CD14-positive monocyte (primary cell): ENCODE measurements at regions not wholly inside any gene's neighbourhood (a gene's known extent, or its start where the extent isn't known, plus 50 kb on each side); places are given as distances from the start of the nearest gene placed in this dataset.

Source experiments
- DNase-seq, 3 donors: peaks; one replicate each; pipeline ENCODE4 v3.0.0-alpha.2; 2011 to 2022
- H2AFZ ChIP-seq: 2 replicates; pipeline ENCODE4 v1.6.0; 2012; ENCODE audit warnings: mild to moderate bottlenecking, low read depth, low read length, inconsistent platforms; ENCODE audit not compliant: insufficient read depth, poor library complexity, severe bottlenecking
- H3K27ac ChIP-seq, 2 donors: 1 replicate in 1 of 2; 2 replicates in 1 of 2; pipeline ENCODE4 v1.5.1; 2012 to 2013; ENCODE audit warnings: low read length in 2 of 2, control low read depth in 1 of 2, inconsistent platforms in 1 of 2, low read depth in 1 of 2, mild to moderate bottlenecking in 1 of 2
- H3K27me3 ChIP-seq, 2 donors: one replicate each; pipeline versions ENCODE4 v1.6.0 to v1.6.1; 2011 to 2013; ENCODE audit warnings: low read length in 2 of 2; ENCODE audit not compliant: control insufficient read depth in 2 of 2, insufficient read depth in 2 of 2
- H3K36me3 ChIP-seq, 2 donors: replicated peaks in 1 of 2; 1 replicate in 1 of 2; 2 replicates in 1 of 2; pipeline versions ENCODE4 v1.5.1 to v1.6.1; 2012 to 2013; ENCODE audit warnings: low read length in 2 of 2, control low read depth in 1 of 2, inconsistent platforms in 1 of 2, mild to moderate bottlenecking in 1 of 2; ENCODE audit not compliant: insufficient read depth in 2 of 2, control insufficient read depth in 1 of 2
- H3K4me1 ChIP-seq, 2 donors: 1 replicate in 1 of 2; 2 replicates in 1 of 2; pipeline versions ENCODE4 v1.5.1 to v1.6.1; 2012 to 2013; ENCODE audit warnings: low read length in 2 of 2, control low read depth in 1 of 2, inconsistent platforms in 1 of 2, mild to moderate bottlenecking in 1 of 2, moderate library complexity in 1 of 2; ENCODE audit not compliant: insufficient read depth in 2 of 2, control insufficient read depth in 1 of 2
- H3K4me2 ChIP-seq: replicated peaks from 2 replicates; pipeline ENCODE3; 2012; ENCODE audit warnings: low read length, moderate library complexity, mild to moderate bottlenecking; ENCODE audit not compliant: poor library complexity, severe bottlenecking; ENCODE audit errors: extremely low read depth
- H3K4me3 ChIP-seq, 3 experiments: fragments of 200-600 bp in 1 of 3; sonication (generic) in 1 of 3; replicated peaks in 1 of 3; 1 replicate in 2 of 3; 2 replicates in 1 of 3; pipeline ENCODE4 v1.5.1; 2011 to 2013; ENCODE audit warnings: low read length in 3 of 3, mild to moderate bottlenecking in 3 of 3, control low read depth in 2 of 3, low read depth in 2 of 3, inconsistent platforms in 1 of 3, moderate library complexity in 1 of 3
- H3K79me2 ChIP-seq: 2 replicates; pipeline ENCODE4 v1.6.0; 2012; ENCODE audit warnings: mild to moderate bottlenecking, control low read depth, inconsistent platforms, low read length, moderate library complexity; ENCODE audit not compliant: insufficient read depth
- H3K9ac ChIP-seq: 2 replicates; pipeline ENCODE4 v1.6.0; 2017; ENCODE audit warnings: low read length, mild to moderate bottlenecking; ENCODE audit not compliant: insufficient read depth, poor library complexity, severe bottlenecking
- H3K9me3 ChIP-seq, 2 donors: replicated peaks in 1 of 2; 1 replicate in 1 of 2; 2 replicates in 1 of 2; pipeline versions ENCODE4 v1.5.1 to v1.6.1; 2012 to 2013; ENCODE audit warnings: low read length in 2 of 2, control low read depth in 1 of 2; ENCODE audit not compliant: control insufficient read depth in 1 of 2, insufficient read depth in 1 of 2
- H4K20me1 ChIP-seq: 2 replicates; pipeline ENCODE4 v1.6.0; 2012; ENCODE audit warnings: mild to moderate bottlenecking, low read length, control low read depth, moderate library complexity; ENCODE audit not compliant: insufficient read depth
- H3K27ac Mint-ChIP-seq, 7 donors: one replicate each; pipeline ENCODE4 v1.8.0; 2020; ENCODE audit warnings: mild to moderate bottlenecking in 7 of 7, mixed read lengths in 7 of 7, moderate library complexity in 6 of 7, inconsistent platforms in 2 of 7
- H3K27me3 Mint-ChIP-seq, 3 donors: one replicate each; pipeline ENCODE4 v1.8.0; 2021 to 2022; ENCODE audit warnings: low read depth in 3 of 3, mild to moderate bottlenecking in 3 of 3, mixed read lengths in 3 of 3, moderate library complexity in 3 of 3, inconsistent platforms in 1 of 3
- H3K36me3 Mint-ChIP-seq, 2 donors: one replicate each; pipeline ENCODE4 v1.8.0; 2020; ENCODE audit warnings: mixed read lengths in 2 of 2, inconsistent platforms in 1 of 2, mild to moderate bottlenecking in 1 of 2
- H3K4me1 Mint-ChIP-seq: one replicate; pipeline ENCODE4 v1.8.0; 2020; ENCODE audit warnings: mild to moderate bottlenecking, mixed read lengths
- H3K4me3 Mint-ChIP-seq, 2 donors: one replicate each; pipeline ENCODE4 v1.8.0; 2020; ENCODE audit warnings: mild to moderate bottlenecking in 2 of 2, mixed read lengths in 2 of 2, moderate library complexity in 1 of 2
- H3K9me3 Mint-ChIP-seq, 7 donors: one replicate each; pipeline ENCODE4 v1.8.0; 2020 to 2022; ENCODE audit warnings: mixed read lengths in 7 of 7, mild to moderate bottlenecking in 6 of 7, moderate library complexity in 6 of 7, inconsistent platforms in 2 of 7
- CTCF ChIP-seq: fragments of 200-600 bp; IDR thresholded peaks from one replicate; pipeline ENCODE4 v1.8.0; 2022; ENCODE audit warnings: antibody characterized with exemption, mild to moderate bottlenecking
- WGBS: methylation state at CpG from one replicate; pipeline ENCODE4 v1.1.5; 2013; ENCODE audit warnings: missing lambda C conversion rate; ENCODE audit not compliant: insufficient coverage; 5-methylcytosine and 5-hydroxymethylcytosine counted together
- intact Hi-C, 2 donors: fragments of 100-400 bp; cut with micrococcal nuclease; formaldehyde crosslinking; loops; one replicate each; pipeline versions ENCODE4 v1.15.0 to v1.15.1; 2023

GRCh38 chr22:48669986-48670716 lies 1157.5 kb downstream of the BRD1 start:
- intact Hi-C loops = no loop called here
- 90% methylated on average over 23 of the region's 23 CpGs for WGBS
- no peak for TF ChIP-seq CTCF

GRCh38 chr22:48669226-48669625 lies 1158.4 kb downstream of the BRD1 start:
- 85% methylated on average over 7 of the region's 8 CpGs for WGBS
- no peak overlapping the region for H3K27ac ChIP-seq
- H3K4me2 ChIP-seq = no peak overlapping the region
- H2AFZ ChIP-seq = no peak overlapping the region
- intact Hi-C loops = no loop called here
- no peaks in the 10 kb centered on the region for H3K27me3 ChIP-seq
- Mint-ChIP-seq H3K27ac (no peak overlapping the region), H3K4me1 (no peaks in the 10 kb centered on the region), H3K27me3 (peaks cover 2 to 3% (median 2%) of the 10 kb centered on the region in 3 donors), H3K9me3 (peaks cover 23 to 38% (median 34%) of the 10 kb centered on the region in 7 donors), H3K4me3 (no peak overlapping the region), H3K36me3 (no peaks in the 10 kb centered on the region)
- no peaks in the 10 kb centered on the region for H3K4me1 ChIP-seq
- TF ChIP-seq CTCF = no peak
- H3K9ac ChIP-seq = no peak overlapping the region
- H3K36me3 ChIP-seq = no peaks in the 10 kb centered on the region
- H3K4me3 ChIP-seq = no peak overlapping the region
- no peak for DNase-seq
- H3K79me2 ChIP-seq = no peaks in the 10 kb centered on the region
- peaks cover 34 to 48% of the 10 kb centered on the region in 2 donors for H3K9me3 ChIP-seq
- H4K20me1 ChIP-seq = no peaks in the 10 kb centered on the region

More at GRCh38 chr22:48669986-48670716, 1157.5 kb downstream of the BRD1 start:
- no peak for DNase-seq
- no peaks in the 10 kb centered on the region for H3K79me2 ChIP-seq
- no peak overlapping the region for H3K4me3 Mint-ChIP-seq
- H3K36me3 ChIP-seq = no peaks in the 10 kb centered on the region
- H3K4me1 ChIP-seq = no peaks in the 10 kb centered on the region
- H3K9me3 ChIP-seq = peaks cover 34 to 44% of the 10 kb centered on the region in 2 donors
- no peak overlapping the region for H3K9ac ChIP-seq
- no peak overlapping the region for H3K27ac Mint-ChIP-seq
- no peak overlapping the region for H3K27ac ChIP-seq
- peaks cover 21 to 39% (median 34%) of the 10 kb centered on the region in 7 donors for H3K9me3 Mint-ChIP-seq
- peaks cover 2 to 3% (median 2%) of the 10 kb centered on the region in 3 donors for H3K27me3 Mint-ChIP-seq
- no peak overlapping the region for H3K4me2 ChIP-seq
- no peaks in the 10 kb centered on the region for H4K20me1 ChIP-seq
- H3K4me1 Mint-ChIP-seq = no peaks in the 10 kb centered on the region
- H3K27me3 ChIP-seq = no peaks in the 10 kb centered on the region
- H3K36me3 Mint-ChIP-seq = no peaks in the 10 kb centered on the region
- no peak overlapping the region for H3K4me3 ChIP-seq
- no peak overlapping the region for H2AFZ ChIP-seq
